ENCODE measurements at regions not wholly inside any gene's neighbourhood (a gene's known extent, or its start where the extent isn't known, plus 50 kb on each side); places are given as distances from the start of the nearest gene placed in this dataset.

DNA sequence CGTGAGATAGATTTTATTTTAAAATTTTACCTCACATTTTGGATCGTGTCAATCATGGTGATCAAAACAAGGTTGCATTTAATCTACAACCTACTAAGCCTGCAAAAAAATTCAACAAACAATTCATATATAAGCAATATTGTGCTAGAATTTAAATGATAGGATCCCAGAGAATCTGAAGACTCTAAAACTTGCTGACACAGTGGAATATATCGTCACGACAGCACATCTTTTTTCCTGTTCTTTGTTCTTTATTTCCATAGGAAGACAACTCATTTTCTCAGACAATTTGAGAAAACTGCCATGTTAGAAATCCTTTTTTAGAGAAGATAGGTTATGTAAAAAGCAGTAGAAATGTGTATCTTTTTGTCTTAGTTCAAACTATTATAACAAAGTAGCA, 820.2 kb upstream of the CELF2 start:
- Histone ChIP-seq H3K4me3 (ENCODE audit: low read length) (no peak overlapping the region), H3K27ac (ENCODE audit: low read depth, low read length) (no peak overlapping the region), H3F3A (ENCODE audit: control insufficient read depth, insufficient read depth) (no peaks in the 10 kb centered on the region), H4K20me1 (ENCODE audit: control insufficient read depth, insufficient read depth, low read depth, low read length) (no peaks in the 10 kb centered on the region), H3K27me3 (ENCODE audit: control insufficient read depth, low read length) (no peaks in the 10 kb centered on the region), H3K9me3 (ENCODE audit: control insufficient read depth, insufficient read depth, low read length) (no peaks in the 10 kb centered on the region), H3K36me3 (ENCODE audit: control insufficient read depth, low read length) (no peaks in the 10 kb centered on the region), H3K9me2 (replicated peaks; ENCODE audit: control insufficient read depth, low read length) (no peaks in the 10 kb centered on the region), H3K4me2 (ENCODE audit: low read length) (no peak overlapping the region), H3K79me2 (ENCODE audit: control insufficient read depth, low read length) (no peaks in the 10 kb centered on the region), H3K4me1 (ENCODE audit: control insufficient read depth, low read length) (no peaks in the 10 kb centered on the region)
- no peak for TF ChIP-seq CTCF (IDR thresholded peaks at IDR 0.05; ENCODE audit: low read depth, low read length, poor library complexity, severe bottlenecking)
- TF ChIP-seq EZH2phosphoT487 (IDR thresholded peaks at IDR 0.05; ENCODE audit: borderline replicate concordance, low read length), result no peak

DNA sequence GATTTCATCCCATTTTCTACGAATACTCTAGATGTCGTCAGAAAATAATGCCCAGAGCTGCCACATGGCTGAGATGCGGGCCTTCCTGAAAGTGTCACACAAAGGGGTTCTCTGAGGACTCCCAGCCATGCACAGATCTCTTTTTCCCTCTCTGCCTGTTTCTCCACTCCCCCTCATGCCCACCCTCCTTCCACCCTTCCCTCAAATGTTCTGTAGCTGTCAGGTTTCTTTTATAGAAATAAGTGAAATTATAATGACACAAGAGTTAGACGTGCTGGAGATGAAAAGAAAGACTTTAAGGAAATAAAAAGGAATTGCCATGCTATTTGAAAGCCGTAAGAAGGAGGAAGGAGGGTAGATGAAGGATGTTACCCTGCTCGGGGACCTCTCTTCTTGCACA, 819.3 kb upstream of the CELF2 start:
- Histone ChIP-seq H3K36me3 (ENCODE audit: control insufficient read depth, low read length) (no peaks in the 10 kb centered on the region), H3K27ac (ENCODE audit: low read depth, low read length) (no peak overlapping the region), H3K27me3 (ENCODE audit: control insufficient read depth, low read length) (no peaks in the 10 kb centered on the region), H3K4me2 (ENCODE audit: low read length) (no peak overlapping the region), H3K9me2 (replicated peaks; ENCODE audit: control insufficient read depth, low read length) (no peaks in the 10 kb centered on the region), H3F3A (ENCODE audit: control insufficient read depth, insufficient read depth) (no peaks in the 10 kb centered on the region), H3K4me3 (ENCODE audit: low read length) (no peak overlapping the region), H4K20me1 (ENCODE audit: control insufficient read depth, insufficient read depth, low read depth, low read length) (no peaks in the 10 kb centered on the region), H3K79me2 (ENCODE audit: control insufficient read depth, low read length) (no peaks in the 10 kb centered on the region), H3K9me3 (ENCODE audit: control insufficient read depth, insufficient read depth, low read length) (no peaks in the 10 kb centered on the region; the same call in 1 of the 2 replicates), H3K4me1 (ENCODE audit: control insufficient read depth, low read length) (no peaks in the 10 kb centered on the region)
- TF ChIP-seq EZH2phosphoT487 (IDR thresholded peaks at IDR 0.05; ENCODE audit: borderline replicate concordance, low read length) (no peak), CTCF (IDR thresholded peaks at IDR 0.05; ENCODE audit: low read depth, low read length, poor library complexity, severe bottlenecking) (no peak)

DNA sequence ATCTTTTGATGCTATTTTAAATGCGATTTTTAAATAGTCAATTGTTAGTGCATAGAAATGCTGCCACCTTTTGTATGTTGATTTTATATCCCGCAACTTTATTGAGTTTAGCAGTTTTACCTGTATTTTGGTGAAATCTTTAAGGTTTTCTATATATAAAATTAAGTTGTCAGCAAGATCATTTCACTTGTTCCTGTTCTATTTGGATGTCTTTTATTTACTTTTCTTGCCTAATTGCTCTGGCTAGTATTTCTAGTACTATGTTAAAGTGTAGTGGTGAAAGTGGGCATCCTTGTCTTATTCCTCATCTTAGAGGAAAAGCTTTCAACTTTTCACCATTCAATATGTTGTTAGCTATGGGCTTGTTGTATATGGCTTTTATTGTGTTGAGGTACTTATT, 813.3 kb upstream of the CELF2 start:
- H3K27me3 ChIP-seq (ENCODE audit: control insufficient read depth, low read length), result no peaks in the 10 kb centered on the region
- no peaks in the 10 kb centered on the region for H3K79me2 ChIP-seq (ENCODE audit: control insufficient read depth, low read length)
- H3K27ac ChIP-seq (ENCODE audit: low read depth, low read length), result no peak overlapping the region
- H3K4me1 ChIP-seq (ENCODE audit: control insufficient read depth, low read length), result no peaks in the 10 kb centered on the region
- no peak overlapping the region for H3K4me3 ChIP-seq (ENCODE audit: low read length)
- H3K36me3 ChIP-seq (ENCODE audit: control insufficient read depth, low read length), result no peaks in the 10 kb centered on the region
- H3K4me2 ChIP-seq (ENCODE audit: low read length), result no peak overlapping the region
- H3F3A ChIP-seq (ENCODE audit: control insufficient read depth, insufficient read depth), result no peaks in the 10 kb centered on the region
- H4K20me1 ChIP-seq (ENCODE audit: control insufficient read depth, insufficient read depth, low read depth, low read length), result no peaks in the 10 kb centered on the region
- H3K9me3 ChIP-seq (ENCODE audit: control insufficient read depth, insufficient read depth, low read length), result no peaks in the 10 kb centered on the region; the same call in 1 of the 2 replicates
- no peaks in the 10 kb centered on the region for H3K9me2 ChIP-seq (replicated peaks; ENCODE audit: control insufficient read depth, low read length)
- no peak for TF ChIP-seq EZH2phosphoT487 (IDR thresholded peaks at IDR 0.05; ENCODE audit: borderline replicate concordance, low read length)
- TF ChIP-seq CTCF (IDR thresholded peaks at IDR 0.05; ENCODE audit: low read depth, low read length, poor library complexity, severe bottlenecking), result no peak

DNA sequence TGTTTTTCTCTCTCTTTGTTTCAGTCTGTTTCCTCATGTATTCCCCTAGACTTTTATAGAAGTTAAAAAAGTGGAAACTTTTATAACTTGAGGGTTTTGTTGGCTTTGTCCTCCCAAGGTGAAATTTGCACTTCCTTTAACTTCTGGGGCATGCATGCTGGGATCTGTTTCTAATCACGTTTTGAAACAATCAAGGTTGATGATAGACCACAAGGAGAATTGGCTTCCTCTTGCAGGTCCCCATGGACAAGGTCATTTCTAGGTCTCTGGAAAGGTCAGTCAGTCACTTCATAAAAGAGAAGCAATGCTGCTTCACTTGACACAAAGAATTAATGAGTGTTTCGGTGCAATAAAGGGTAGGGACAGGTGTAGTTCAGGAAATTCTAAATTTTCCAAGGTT, 811.8 kb upstream of the CELF2 start:
- Histone ChIP-seq H3F3A (ENCODE audit: control insufficient read depth, insufficient read depth) (no peaks in the 10 kb centered on the region), H4K20me1 (ENCODE audit: control insufficient read depth, insufficient read depth, low read depth, low read length) (no peaks in the 10 kb centered on the region), H3K4me1 (ENCODE audit: control insufficient read depth, low read length) (no peaks in the 10 kb centered on the region), H3K27ac (ENCODE audit: low read depth, low read length) (no peak overlapping the region), H3K36me3 (ENCODE audit: control insufficient read depth, low read length) (no peaks in the 10 kb centered on the region), H3K27me3 (ENCODE audit: control insufficient read depth, low read length) (no peaks in the 10 kb centered on the region), H3K79me2 (ENCODE audit: control insufficient read depth, low read length) (no peaks in the 10 kb centered on the region), H3K9me2 (replicated peaks; ENCODE audit: control insufficient read depth, low read length) (no peaks in the 10 kb centered on the region), H3K4me2 (ENCODE audit: low read length) (no peak overlapping the region), H3K9me3 (ENCODE audit: control insufficient read depth, insufficient read depth, low read length) (no peaks in the 10 kb centered on the region; the same call in 1 of the 2 replicates), H3K4me3 (ENCODE audit: low read length) (no peak overlapping the region)
- no peak for TF ChIP-seq CTCF (IDR thresholded peaks at IDR 0.05; ENCODE audit: low read depth, low read length, poor library complexity, severe bottlenecking)

Data from DOHH2 (cell line).